CD14-positive monocyte (primary cell): ENCODE measurements at regions not wholly inside any gene's neighbourhood (a gene's known extent, or its start where the extent isn't known, plus 50 kb on each side); places are given as distances from the start of the nearest gene placed in this dataset.

Source experiments
- DNase-seq, 3 donors: peaks; one replicate each; pipeline ENCODE4 v3.0.0-alpha.2; 2011 to 2022
- H2AFZ ChIP-seq: 2 replicates; pipeline ENCODE4 v1.6.0; 2012; ENCODE audit warnings: mild to moderate bottlenecking, low read depth, low read length, inconsistent platforms; ENCODE audit not compliant: insufficient read depth, poor library complexity, severe bottlenecking
- H3K27ac ChIP-seq, 2 donors: 1 replicate in 1 of 2; 2 replicates in 1 of 2; pipeline ENCODE4 v1.5.1; 2012 to 2013; ENCODE audit warnings: low read length in 2 of 2, control low read depth in 1 of 2, inconsistent platforms in 1 of 2, low read depth in 1 of 2, mild to moderate bottlenecking in 1 of 2
- H3K27me3 ChIP-seq, 2 donors: one replicate each; pipeline versions ENCODE4 v1.6.0 to v1.6.1; 2011 to 2013; ENCODE audit warnings: low read length in 2 of 2; ENCODE audit not compliant: control insufficient read depth in 2 of 2, insufficient read depth in 2 of 2
- H3K36me3 ChIP-seq, 2 donors: replicated peaks in 1 of 2; 1 replicate in 1 of 2; 2 replicates in 1 of 2; pipeline versions ENCODE4 v1.5.1 to v1.6.1; 2012 to 2013; ENCODE audit warnings: low read length in 2 of 2, control low read depth in 1 of 2, inconsistent platforms in 1 of 2, mild to moderate bottlenecking in 1 of 2; ENCODE audit not compliant: insufficient read depth in 2 of 2, control insufficient read depth in 1 of 2
- H3K4me1 ChIP-seq, 2 donors: 1 replicate in 1 of 2; 2 replicates in 1 of 2; pipeline versions ENCODE4 v1.5.1 to v1.6.1; 2012 to 2013; ENCODE audit warnings: low read length in 2 of 2, control low read depth in 1 of 2, inconsistent platforms in 1 of 2, mild to moderate bottlenecking in 1 of 2, moderate library complexity in 1 of 2; ENCODE audit not compliant: insufficient read depth in 2 of 2, control insufficient read depth in 1 of 2
- H3K4me2 ChIP-seq: replicated peaks from 2 replicates; pipeline ENCODE3; 2012; ENCODE audit warnings: low read length, moderate library complexity, mild to moderate bottlenecking; ENCODE audit not compliant: poor library complexity, severe bottlenecking; ENCODE audit errors: extremely low read depth
- H3K4me3 ChIP-seq, 3 experiments: fragments of 200-600 bp in 1 of 3; sonication (generic) in 1 of 3; replicated peaks in 1 of 3; 1 replicate in 2 of 3; 2 replicates in 1 of 3; pipeline ENCODE4 v1.5.1; 2011 to 2013; ENCODE audit warnings: low read length in 3 of 3, mild to moderate bottlenecking in 3 of 3, control low read depth in 2 of 3, low read depth in 2 of 3, inconsistent platforms in 1 of 3, moderate library complexity in 1 of 3
- H3K79me2 ChIP-seq: 2 replicates; pipeline ENCODE4 v1.6.0; 2012; ENCODE audit warnings: mild to moderate bottlenecking, control low read depth, inconsistent platforms, low read length, moderate library complexity; ENCODE audit not compliant: insufficient read depth
- H3K9ac ChIP-seq: 2 replicates; pipeline ENCODE4 v1.6.0; 2017; ENCODE audit warnings: low read length, mild to moderate bottlenecking; ENCODE audit not compliant: insufficient read depth, poor library complexity, severe bottlenecking
- H3K9me3 ChIP-seq, 2 donors: replicated peaks in 1 of 2; 1 replicate in 1 of 2; 2 replicates in 1 of 2; pipeline versions ENCODE4 v1.5.1 to v1.6.1; 2012 to 2013; ENCODE audit warnings: low read length in 2 of 2, control low read depth in 1 of 2; ENCODE audit not compliant: control insufficient read depth in 1 of 2, insufficient read depth in 1 of 2
- H4K20me1 ChIP-seq: 2 replicates; pipeline ENCODE4 v1.6.0; 2012; ENCODE audit warnings: mild to moderate bottlenecking, low read length, control low read depth, moderate library complexity; ENCODE audit not compliant: insufficient read depth
- H3K27ac Mint-ChIP-seq, 7 donors: one replicate each; pipeline ENCODE4 v1.8.0; 2020; ENCODE audit warnings: mild to moderate bottlenecking in 7 of 7, mixed read lengths in 7 of 7, moderate library complexity in 6 of 7, inconsistent platforms in 2 of 7
- H3K27me3 Mint-ChIP-seq, 3 donors: one replicate each; pipeline ENCODE4 v1.8.0; 2021 to 2022; ENCODE audit warnings: low read depth in 3 of 3, mild to moderate bottlenecking in 3 of 3, mixed read lengths in 3 of 3, moderate library complexity in 3 of 3, inconsistent platforms in 1 of 3
- H3K36me3 Mint-ChIP-seq, 2 donors: one replicate each; pipeline ENCODE4 v1.8.0; 2020; ENCODE audit warnings: mixed read lengths in 2 of 2, inconsistent platforms in 1 of 2, mild to moderate bottlenecking in 1 of 2
- H3K4me1 Mint-ChIP-seq: one replicate; pipeline ENCODE4 v1.8.0; 2020; ENCODE audit warnings: mild to moderate bottlenecking, mixed read lengths
- H3K4me3 Mint-ChIP-seq, 2 donors: one replicate each; pipeline ENCODE4 v1.8.0; 2020; ENCODE audit warnings: mild to moderate bottlenecking in 2 of 2, mixed read lengths in 2 of 2, moderate library complexity in 1 of 2
- H3K9me3 Mint-ChIP-seq, 7 donors: one replicate each; pipeline ENCODE4 v1.8.0; 2020 to 2022; ENCODE audit warnings: mixed read lengths in 7 of 7, mild to moderate bottlenecking in 6 of 7, moderate library complexity in 6 of 7, inconsistent platforms in 2 of 7
- CTCF ChIP-seq: fragments of 200-600 bp; IDR thresholded peaks from one replicate; pipeline ENCODE4 v1.8.0; 2022; ENCODE audit warnings: antibody characterized with exemption, mild to moderate bottlenecking
- WGBS: methylation state at CpG from one replicate; pipeline ENCODE4 v1.1.5; 2013; ENCODE audit warnings: missing lambda C conversion rate; ENCODE audit not compliant: insufficient coverage; 5-methylcytosine and 5-hydroxymethylcytosine counted together
- intact Hi-C, 2 donors: fragments of 100-400 bp; cut with micrococcal nuclease; formaldehyde crosslinking; loops; one replicate each; pipeline versions ENCODE4 v1.15.0 to v1.15.1; 2023

DNA sequence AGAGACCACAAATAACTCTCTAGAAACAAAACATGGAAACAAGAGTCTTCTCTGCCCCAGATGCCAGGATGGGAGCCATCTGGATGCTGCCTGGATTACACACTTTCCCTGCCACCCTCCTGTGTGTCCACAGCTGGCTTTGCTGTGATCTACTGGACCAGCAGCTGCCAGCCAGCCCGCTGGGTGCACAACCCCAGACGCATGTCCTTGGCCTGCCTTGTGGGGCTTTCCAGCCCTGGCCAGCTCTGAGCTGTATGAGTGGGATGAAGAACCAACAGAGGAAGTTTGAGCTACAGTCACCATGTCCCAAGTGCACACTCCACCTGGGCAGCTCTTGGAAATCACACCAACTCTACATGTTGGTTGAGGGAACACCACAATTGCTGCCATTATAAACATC lies 57.0 kb upstream of the TNRC6C start:
- no peak for TF ChIP-seq CTCF
- intact Hi-C loops, result loop anchor here in 1 of 2 donors (5.0 kb wide), 1 partner anchor 49 kb away; no protein-coding TSS in a partner anchor
- no peak overlapping the region for H2AFZ ChIP-seq
- no peaks in the 10 kb centered on the region for H3K4me1 ChIP-seq
- no peak overlapping the region for H3K4me3 ChIP-seq
- peaks cover 30 to 70% (median 49%) of the 10 kb centered on the region in 3 donors for H3K27me3 Mint-ChIP-seq
- H3K27ac Mint-ChIP-seq, result no peak overlapping the region
- H3K4me2 ChIP-seq, result no peak overlapping the region
- no peaks in the 10 kb centered on the region for H4K20me1 ChIP-seq
- no peak for DNase-seq
- H3K4me1 Mint-ChIP-seq, result peaks cover 5% of the 10 kb centered on the region
- no peaks in the 10 kb centered on the region for H3K36me3 Mint-ChIP-seq
- H3K27me3 ChIP-seq, result peaks cover 0 to 66% of the 10 kb centered on the region in 2 donors
- no peak overlapping the region for H3K27ac ChIP-seq
- no peaks in the 10 kb centered on the region for H3K79me2 ChIP-seq
- H3K36me3 ChIP-seq, result no peaks in the 10 kb centered on the region
- no peak overlapping the region for H3K9ac ChIP-seq
- H3K4me3 Mint-ChIP-seq, result no peak overlapping the region
- no peaks in the 10 kb centered on the region for H3K9me3 ChIP-seq
- no CpG with 5 or more reads among the region's 2 CpGs for WGBS
- peaks cover 0 to 3% (median 2%) of the 10 kb centered on the region in 7 donors for H3K9me3 Mint-ChIP-seq

GRCh38 chr17:77905266-77905665 lies 53.2 kb upstream of the TNRC6C start:
- TF ChIP-seq CTCF, result no peak
- Histone ChIP-seq H2AFZ (no peak overlapping the region), H4K20me1 (no peaks in the 10 kb centered on the region), H3K9ac (no peak overlapping the region), H3K4me3 (no peak overlapping the region), H3K36me3 (no peaks in the 10 kb centered on the region), H3K79me2 (no peaks in the 10 kb centered on the region), H3K27me3 (peaks cover 0 to 63% of the 10 kb centered on the region in 2 donors), H3K9me3 (no peaks in the 10 kb centered on the region), H3K4me1 (no peaks in the 10 kb centered on the region), H3K4me2 (no peak overlapping the region), H3K27ac (no peak overlapping the region)
- peaks cover 0 to under 1% of the 10 kb centered on the region in 2 donors for H3K36me3 Mint-ChIP-seq
- 78% methylated on average over 8 of the region's 14 CpGs for WGBS
- H3K9me3 Mint-ChIP-seq, result peaks cover 0 to 6% (median 2%) of the 10 kb centered on the region in 7 donors
- peaks cover 51 to 76% (median 51%) of the 10 kb centered on the region in 3 donors for H3K27me3 Mint-ChIP-seq
- no peaks in the 10 kb centered on the region for H3K4me1 Mint-ChIP-seq
- intact Hi-C loops, result no loop called here
- no peak for DNase-seq
- no peak overlapping the region for H3K27ac Mint-ChIP-seq
- peak overlapping the region in 1 of 2 donors; percentile 31 for H3K4me3 Mint-ChIP-seq
